ENCODE measurements at regions not wholly inside any gene's neighbourhood (a gene's known extent, or its start where the extent isn't known, plus 50 kb on each side); places are given as distances from the start of the nearest gene placed in this dataset.
"Not testable (repeated sequence)": the region's sequence is repeated elsewhere in the genome, so short reads cannot be mapped to it uniquely, and the experiment has no call there.

- DNase-seq (ENCODE audit: low read depth in 2 of 2), result no peak
Measured at GRCh38 chr2:64743739-64744330, 90.1 kb upstream of the SERTAD2 start.

- no peak for DNase-seq (ENCODE audit: low read depth in 2 of 2)
Measured at GRCh38 chr2:64745562-64745961, 91.8 kb upstream of the SERTAD2 start.

- not testable (repeated sequence) for DNase-seq (ENCODE audit: low read depth in 2 of 2)
Measured at GRCh38 chr2:64747690-64748091, 94.0 kb upstream of the SERTAD2 start.

- no peak for DNase-seq (ENCODE audit: low read depth in 2 of 2)
Measured at GRCh38 chr2:64748147-64748546, 94.4 kb upstream of the SERTAD2 start.

GRCh38 chr2:64748561-64748960 lies 94.8 kb upstream of the SERTAD2 start:
- DNase-seq (ENCODE audit: low read depth in 2 of 2), result no peak

- no peak for DNase-seq (ENCODE audit: low read depth in 2 of 2)
Measured at GRCh38 chr2:64749446-64749845, 95.7 kb upstream of the SERTAD2 start.

GRCh38 chr2:64750001-64750816 lies 96.5 kb upstream of the SERTAD2 start:
- DNase-seq (ENCODE audit: low read depth in 2 of 2), result no peak

- peak in 1 of 2 experiments; percentile 99 for DNase-seq (ENCODE audit: low read depth in 2 of 2)
Measured at GRCh38 chr2:64750817-64751285, 97.1 kb upstream of the SERTAD2 start.

- DNase-seq (ENCODE audit: low read depth in 2 of 2), result peak in 1 of 2 experiments; percentile 99
Measured at GRCh38 chr2:64751286-64752260, 97.9 kb upstream of the SERTAD2 start.

GRCh38 chr2:64753399-64753798 lies 99.7 kb upstream of the SERTAD2 start:
- DNase-seq (ENCODE audit: low read depth in 2 of 2), result no peak

- no peak for DNase-seq (ENCODE audit: low read depth in 2 of 2)
Measured at GRCh38 chr2:64754570-64754969, 100.9 kb upstream of the SERTAD2 start.

GRCh38 chr2:64757126-64757525 lies 103.4 kb upstream of the SERTAD2 start:
- no peak for DNase-seq (ENCODE audit: low read depth in 2 of 2)

GRCh38 chr2:64760128-64760527 lies 106.4 kb upstream of the SERTAD2 start:
- no peak for DNase-seq (ENCODE audit: low read depth in 2 of 2)

- DNase-seq (ENCODE audit: low read depth in 2 of 2), result no peak
Measured at GRCh38 chr2:64762301-64762997, 108.7 kb upstream of the SERTAD2 start.

- DNase-seq (ENCODE audit: low read depth in 2 of 2), result no peak
Measured at GRCh38 chr2:64763126-64763525, 109.4 kb upstream of the SERTAD2 start.

- DNase-seq (ENCODE audit: low read depth in 2 of 2), result no peak
Measured at GRCh38 chr2:64765160-64765805, 111.6 kb upstream of the SERTAD2 start.

- DNase-seq (ENCODE audit: low read depth in 2 of 2), result no peak
Measured at GRCh38 chr2:64766841-64767669, 113.3 kb upstream of the SERTAD2 start.

GRCh38 chr2:64767670-64768468 lies 114.2 kb upstream of the SERTAD2 start:
- DNase-seq (ENCODE audit: low read depth in 2 of 2), result peak; percentile 88

- DNase-seq (ENCODE audit: low read depth in 2 of 2), result no peak
Measured at GRCh38 chr2:64768491-64769005, 114.8 kb upstream of the SERTAD2 start.
